ENCODE measurements at regions not wholly inside any gene's neighbourhood (a gene's known extent, or its start where the extent isn't known, plus 50 kb on each side); places are given as distances from the start of the nearest gene placed in this dataset.

DNA sequence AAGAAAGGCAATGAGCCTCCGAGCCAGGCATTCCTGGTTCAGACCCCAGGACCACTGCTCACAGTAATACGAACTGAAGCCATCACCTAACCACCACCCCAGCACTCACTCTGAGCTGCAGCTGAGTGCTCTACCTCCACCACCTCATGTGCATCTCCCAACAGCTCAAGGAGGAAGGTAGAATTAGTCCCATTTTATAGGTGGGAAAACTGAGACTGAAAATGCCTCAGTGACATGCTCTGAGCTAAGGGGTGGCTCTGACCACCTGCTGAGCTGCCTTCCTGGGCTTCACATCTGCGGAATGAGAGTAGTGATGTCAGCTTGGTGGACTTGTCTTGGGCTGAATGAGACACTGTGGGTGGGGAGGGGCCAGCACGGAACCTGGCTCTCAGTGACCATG, 159.7 kb upstream of the UNC5B start:
- peak overlapping the region; percentile 18 for H3K4me3 Mint-ChIP-seq
- no peak overlapping the region for H3K27ac Mint-ChIP-seq
- Histone ChIP-seq H3K27me3 (no peaks in the 10 kb centered on the region), H3K4me3 (no peak overlapping the region), H2AFZ (replicated peaks) (no peak overlapping the region), H3K27ac (no peak overlapping the region), H3K4me1 (no peaks in the 10 kb centered on the region), H3K79me2 (ENCODE audit: low read depth) (no peaks in the 10 kb centered on the region), H3K36me3 (no peaks in the 10 kb centered on the region), H3K9ac (no peak overlapping the region), H3F3A (ENCODE audit: low read depth) (no peaks in the 10 kb centered on the region), H3K9me3 (ENCODE audit: low read depth) (no peaks in the 10 kb centered on the region), H4K20me1 (ENCODE audit: low read depth) (no peaks in the 10 kb centered on the region), H3K4me2 (no peak overlapping the region)
- no peaks in the 10 kb centered on the region for H3K9me3 Mint-ChIP-seq
- H3K36me3 Mint-ChIP-seq, result no peaks in the 10 kb centered on the region
- peaks cover 18% of the 10 kb centered on the region for H3K4me1 Mint-ChIP-seq
- DNase-seq (ENCODE audit: low spot score), result no peak
- H3K27me3 Mint-ChIP-seq (ENCODE audit: insufficient read depth, low read depth), result peaks cover 20% of the 10 kb centered on the region
- TF ChIP-seq CTCF (IDR thresholded peaks at IDR 0.05), result no peak
- TF ChIP-seq EZH2phosphoT487 (IDR thresholded peaks at IDR 0.05), result no peak
- no peak for TF ChIP-seq EZH2 (IDR thresholded peaks at IDR 0.05)

GRCh38 chr10:71053169-71053895, 159.0 kb upstream of the UNC5B start:
- Histone ChIP-seq H3K36me3 (no peaks in the 10 kb centered on the region), H3K4me3 (no peak overlapping the region), H3K79me2 (ENCODE audit: low read depth) (no peaks in the 10 kb centered on the region), H2AFZ (replicated peaks) (no peak overlapping the region), H4K20me1 (ENCODE audit: low read depth) (no peaks in the 10 kb centered on the region), H3K9ac (no peak overlapping the region), H3K27ac (no peak overlapping the region), H3K27me3 (no peaks in the 10 kb centered on the region), H3K4me1 (no peaks in the 10 kb centered on the region), H3F3A (ENCODE audit: low read depth) (no peaks in the 10 kb centered on the region), H3K4me2 (no peak overlapping the region), H3K9me3 (ENCODE audit: low read depth) (no peaks in the 10 kb centered on the region)
- Mint-ChIP-seq H3K9me3 (no peaks in the 10 kb centered on the region), H3K36me3 (no peaks in the 10 kb centered on the region), H3K4me3 (no peak overlapping the region), H3K27me3 (ENCODE audit: insufficient read depth, low read depth) (peaks cover 17% of the 10 kb centered on the region), H3K4me1 (peaks cover 17% of the 10 kb centered on the region), H3K27ac (no peak overlapping the region)
- DNase-seq (ENCODE audit: low spot score), result no peak
- TF ChIP-seq CTCF (IDR thresholded peaks at IDR 0.05), result no peak
- TF ChIP-seq EZH2 (IDR thresholded peaks at IDR 0.05), result no peak
- no peak for TF ChIP-seq EZH2phosphoT487 (IDR thresholded peaks at IDR 0.05)

DNA sequence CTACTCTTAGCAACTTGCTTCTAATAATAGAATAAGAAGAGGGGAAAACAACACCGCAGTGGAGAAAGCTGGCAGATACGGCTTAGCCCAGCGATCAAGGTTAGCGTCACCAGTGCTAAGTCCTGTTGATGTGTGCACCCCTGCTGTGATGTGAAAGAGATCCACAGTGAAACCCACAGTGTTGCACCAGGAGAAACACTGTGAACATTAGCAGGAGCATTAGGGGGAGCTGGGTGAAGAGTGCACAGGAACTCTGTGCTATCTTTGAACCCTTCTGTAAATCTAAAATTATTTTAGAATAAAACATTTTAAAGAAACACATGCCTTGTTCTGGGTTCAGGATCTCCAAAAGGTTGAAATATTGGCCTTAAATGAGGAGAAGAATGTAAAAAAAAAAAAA, 154.1 kb upstream of the UNC5B start:
- Histone ChIP-seq H3K4me3 (no peak overlapping the region), H2AFZ (replicated peaks) (no peak overlapping the region), H3K36me3 (no peaks in the 10 kb centered on the region), H3F3A (ENCODE audit: low read depth) (peaks cover 13% of the 10 kb centered on the region), H3K9ac (no peak overlapping the region), H3K4me1 (peaks cover 36% of the 10 kb centered on the region), H3K4me2 (no peak overlapping the region), H4K20me1 (ENCODE audit: low read depth) (no peaks in the 10 kb centered on the region), H3K27me3 (no peaks in the 10 kb centered on the region), H3K27ac (no peak overlapping the region), H3K9me3 (ENCODE audit: low read depth) (no peaks in the 10 kb centered on the region), H3K79me2 (ENCODE audit: low read depth) (no peaks in the 10 kb centered on the region)
- H3K36me3 Mint-ChIP-seq, result no peaks in the 10 kb centered on the region
- TF ChIP-seq CTCF (IDR thresholded peaks at IDR 0.05) (no peak), EZH2phosphoT487 (IDR thresholded peaks at IDR 0.05) (no peak), EZH2 (IDR thresholded peaks at IDR 0.05) (no peak)
- no peak for DNase-seq (ENCODE audit: low spot score)
- H3K27me3 Mint-ChIP-seq (ENCODE audit: insufficient read depth, low read depth), result peaks cover 5% of the 10 kb centered on the region
- H3K4me1 Mint-ChIP-seq, result peaks cover 31% of the 10 kb centered on the region
- H3K9me3 Mint-ChIP-seq, result no peaks in the 10 kb centered on the region
- H3K4me3 Mint-ChIP-seq, result no peak overlapping the region
- H3K27ac Mint-ChIP-seq, result no peak overlapping the region

Measured in neural progenitor cell (in vitro differentiated cells).